ENCODE measurements at regions not wholly inside any gene's neighbourhood (a gene's known extent, or its start where the extent isn't known, plus 50 kb on each side); places are given as distances from the start of the nearest gene placed in this dataset.
"Not testable (repeated sequence)": the region's sequence is repeated elsewhere in the genome, so short reads cannot be mapped to it uniquely, and the experiment has no call there.

DNA sequence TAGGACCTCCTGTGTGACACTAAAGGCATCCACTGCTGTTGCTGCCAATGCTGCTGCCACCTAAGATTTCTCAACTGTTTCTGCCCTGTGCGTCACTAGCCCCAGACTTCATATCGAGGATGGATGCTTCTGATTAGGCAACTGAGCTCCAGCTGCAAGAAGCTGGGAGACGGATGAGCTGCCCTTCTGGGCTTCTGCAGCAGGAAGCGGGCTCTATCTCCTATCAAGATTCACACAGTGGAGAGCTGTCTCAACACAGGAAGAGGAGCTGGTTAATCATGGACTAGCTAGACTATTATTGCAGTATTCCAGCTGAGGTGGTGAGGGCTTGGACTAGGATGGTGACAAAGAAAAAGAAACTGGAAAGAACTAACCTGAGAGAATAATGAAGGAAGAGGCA lies 59.2 kb upstream of the PELI2 start:
- DNase-seq = no peak

DNA sequence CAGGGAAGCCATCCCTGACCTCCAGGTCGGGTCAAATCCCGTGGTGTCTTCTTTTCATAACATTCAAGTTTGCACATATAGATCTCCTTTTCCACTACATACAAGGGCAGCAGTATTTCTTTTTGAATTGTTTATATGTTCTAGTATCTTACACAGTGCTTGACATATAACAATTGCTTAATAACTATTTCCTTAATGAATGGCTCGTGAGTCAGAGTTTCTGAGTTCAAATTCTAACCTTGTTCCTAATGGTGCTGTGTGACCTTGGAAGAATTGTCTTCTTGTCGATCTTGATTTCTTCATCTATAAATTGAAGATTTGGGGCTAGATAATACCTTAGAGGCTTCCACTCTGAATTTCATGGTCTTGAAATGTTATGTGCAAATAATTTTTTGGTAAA lies 57.2 kb upstream of the PELI2 start:
- no peak for DNase-seq

DNA sequence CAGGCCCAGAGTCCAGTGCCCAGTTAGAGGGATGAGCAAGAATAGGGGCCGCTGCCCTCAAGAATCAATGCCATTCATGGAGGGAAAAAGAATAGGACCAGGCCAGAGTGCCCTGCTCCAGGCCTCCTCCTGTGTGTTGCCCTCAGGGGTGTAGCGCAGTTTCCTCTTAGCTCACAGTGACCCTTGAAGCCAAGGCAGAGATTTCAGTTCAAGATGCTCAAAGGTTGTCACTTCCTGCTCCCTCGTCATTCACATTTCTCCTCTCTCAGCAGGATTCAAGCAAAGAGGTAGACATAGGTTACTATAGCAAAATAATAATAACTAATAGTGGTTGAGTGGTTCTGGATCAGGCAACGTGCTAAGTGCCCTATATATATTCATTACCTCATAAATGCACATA lies 55.1 kb upstream of the PELI2 start:
- DNase-seq = no peak

DNA sequence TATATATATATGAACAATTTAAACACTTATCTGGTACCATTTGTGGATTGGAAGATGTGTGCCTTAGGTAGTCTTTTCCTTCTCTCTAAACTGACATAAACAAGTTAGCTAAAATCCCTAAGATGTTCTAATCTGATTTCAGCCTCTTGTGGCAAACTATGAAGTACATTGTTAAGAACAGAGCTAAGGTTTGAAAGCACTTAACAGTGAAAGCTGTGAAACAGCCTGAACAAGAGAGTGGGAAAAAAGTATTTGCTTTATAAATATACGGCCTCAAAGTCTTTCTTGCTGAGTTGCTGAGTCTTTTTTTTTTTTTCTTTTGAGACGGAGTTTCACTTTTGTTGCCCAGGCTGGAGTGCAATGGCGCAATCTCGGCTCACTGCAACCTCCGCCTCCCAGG lies 53.7 kb upstream of the PELI2 start:
- no peak for DNase-seq

DNA sequence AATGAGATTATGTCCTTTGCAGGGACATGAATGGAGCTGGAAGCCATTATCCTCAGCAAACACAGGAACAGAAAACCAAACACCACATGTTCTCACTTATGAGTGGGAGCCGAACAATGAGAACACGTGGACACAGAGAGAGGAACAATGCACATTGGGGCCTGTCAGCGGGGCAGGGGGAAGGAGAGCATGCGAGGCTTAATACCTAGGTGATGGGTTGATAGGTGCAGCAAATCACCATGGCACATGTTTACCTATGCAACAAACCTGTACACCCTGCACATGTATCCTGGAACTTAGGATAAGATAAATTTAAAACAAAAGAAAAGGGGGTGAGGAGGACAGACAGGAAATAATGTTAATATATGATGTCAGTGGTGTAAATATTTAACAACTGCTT lies 53.0 kb upstream of the PELI2 start:
- DNase-seq = not testable (repeated sequence)

DNA sequence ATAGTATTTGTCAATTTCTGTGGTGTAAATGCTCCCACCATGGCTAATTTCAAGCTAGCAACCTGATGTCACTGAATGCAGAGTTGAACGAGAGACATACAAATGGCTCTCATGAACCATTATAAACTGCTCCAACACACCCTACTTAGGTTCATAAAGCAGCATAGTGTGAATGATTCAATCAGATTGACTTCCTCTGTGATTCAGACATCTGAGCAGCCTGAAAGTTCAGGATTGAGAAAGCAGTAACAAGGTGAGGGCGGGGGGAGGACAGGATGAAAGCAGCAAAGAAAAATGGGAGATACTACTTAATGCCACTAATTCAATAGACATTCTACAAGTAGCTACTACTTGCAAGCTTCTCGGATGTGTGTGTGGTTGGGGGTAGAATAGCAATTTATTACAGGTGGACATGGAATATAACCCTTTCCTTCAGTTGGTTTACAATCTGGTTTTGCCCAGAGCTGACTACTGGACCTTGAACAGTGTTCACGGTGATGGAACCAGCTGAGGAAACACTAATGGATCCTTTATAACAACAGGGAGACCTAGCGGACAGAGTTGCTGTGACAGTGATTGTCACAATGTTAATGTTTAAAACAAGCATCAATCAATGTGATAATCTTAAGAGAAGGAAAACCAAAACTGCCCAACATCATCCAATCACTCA lies 52.5 kb upstream of the PELI2 start:
- no peak for DNase-seq
